Endodermal cell (in vitro differentiated cells): ENCODE measurements at regions not wholly inside any gene's neighbourhood (a gene's known extent, or its start where the extent isn't known, plus 50 kb on each side); places are given as distances from the start of the nearest gene placed in this dataset.

Experiments used
- DNase-seq: peaks from one replicate; pipeline ENCODE4 v3.0.0-alpha.2; 2017
- H3K27ac ChIP-seq: 2 replicates; pipeline ENCODE4 v1.5.1; 2013; ENCODE audit warnings: mild to moderate bottlenecking, low read depth, low read length, moderate library complexity
- H3K27me3 ChIP-seq: 2 replicates; pipeline ENCODE4 v1.6.1; 2013; ENCODE audit warnings: mild to moderate bottlenecking, low read length, moderate library complexity; ENCODE audit not compliant: insufficient read depth, control insufficient read depth, poor library complexity, severe bottlenecking
- H3K36me3 ChIP-seq: 2 replicates; pipeline ENCODE4 v1.7.0; 2013; ENCODE audit warnings: mild to moderate bottlenecking, low read length, moderate library complexity; ENCODE audit not compliant: control insufficient read depth, insufficient read depth
- H3K4me1 ChIP-seq: one replicate; pipeline ENCODE4 v1.7.0; 2013; ENCODE audit warnings: low read length; ENCODE audit not compliant: control insufficient read depth, insufficient read depth
- H3K4me3 ChIP-seq: 2 replicates; pipeline ENCODE4 v1.5.1; 2013; ENCODE audit warnings: mild to moderate bottlenecking, low read length, moderate library complexity
- H3K9ac ChIP-seq: 2 replicates; pipeline ENCODE4 v1.6.1; 2013; ENCODE audit warnings: mild to moderate bottlenecking, low read length, moderate library complexity; ENCODE audit not compliant: poor library complexity, severe bottlenecking; ENCODE audit errors: extremely low read depth
- H3K9me3 ChIP-seq: 2 replicates; pipeline ENCODE4 v1.6.1; 2013; ENCODE audit warnings: mild to moderate bottlenecking, low read length, moderate library complexity; ENCODE audit not compliant: control insufficient read depth
- H3K27ac Mint-ChIP-seq: 2 replicates; pipeline ENCODE4 v1.8.0; 2020; ENCODE audit warnings: mixed read lengths
- H3K27me3 Mint-ChIP-seq: 2 replicates; pipeline ENCODE4 v1.8.0; 2021; ENCODE audit warnings: mild to moderate bottlenecking, mixed read lengths; ENCODE audit not compliant: insufficient read depth
- H3K36me3 Mint-ChIP-seq: 2 replicates; pipeline ENCODE4 v1.8.0; 2020; ENCODE audit warnings: low read depth, mixed read lengths
- H3K4me1 Mint-ChIP-seq: 2 replicates; pipeline ENCODE4 v1.8.0; 2020; ENCODE audit warnings: mixed read lengths
- H3K4me3 Mint-ChIP-seq: 2 replicates; pipeline ENCODE4 v1.8.0; 2020; ENCODE audit warnings: mild to moderate bottlenecking, moderate library complexity, mixed read lengths
- H3K9me3 Mint-ChIP-seq: 2 replicates; pipeline ENCODE4 v1.8.0; 2020; ENCODE audit warnings: mild to moderate bottlenecking, mixed read lengths
- WGBS, 2 experiments: methylation state at CpG; one replicate each; pipeline versions ENCODE4 v1.1.5 to v1.1.7; 2013; ENCODE audit warnings: missing lambda C conversion rate in 2 of 2, mixed read lengths in 1 of 2; ENCODE audit not compliant: insufficient coverage in 1 of 2, insufficient read length in 1 of 2; 5-methylcytosine and 5-hydroxymethylcytosine counted together
- TF ChIP-seq, protein P1 (sequence below): fragments of 200-600 bp; sonication (generic); conservative IDR thresholded peaks from 2 replicates; pipeline ENCODE4 v1.5.0; 2021; ENCODE audit warnings: antibody characterized with exemption, mild to moderate bottlenecking

DNA sequence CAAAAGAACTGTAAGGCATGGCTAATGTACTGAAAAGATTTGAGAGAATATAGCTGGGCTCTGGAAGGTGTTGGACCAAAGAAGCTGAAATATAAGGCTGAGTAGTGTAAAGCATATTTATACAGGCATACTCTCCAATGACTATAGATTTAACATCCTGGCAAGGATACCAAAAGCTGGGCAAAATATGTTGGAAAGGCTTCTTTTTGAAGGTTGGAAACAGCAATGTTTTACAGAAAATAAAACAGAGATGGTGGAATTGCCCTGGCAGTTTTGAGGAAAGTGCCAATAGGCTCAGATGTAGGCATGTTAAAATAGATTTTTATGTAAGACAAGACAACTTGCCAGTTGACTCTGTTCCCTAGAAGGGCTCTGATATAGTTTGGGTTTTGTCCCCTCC lies 184.1 kb upstream of the SHISA6 start:
- Mint-ChIP-seq H3K27me3 (peaks cover 3% of the 10 kb centered on the region), H3K27ac (no peak overlapping the region), H3K4me3 (no peak overlapping the region), H3K36me3 (no peaks in the 10 kb centered on the region), H3K4me1 (no peaks in the 10 kb centered on the region), H3K9me3 (peaks cover 11% of the 10 kb centered on the region)
- no peaks in the 10 kb centered on the region for H3K27me3 ChIP-seq
- H3K27ac ChIP-seq, result no peak overlapping the region
- TF ChIP-seq, protein P1, sequence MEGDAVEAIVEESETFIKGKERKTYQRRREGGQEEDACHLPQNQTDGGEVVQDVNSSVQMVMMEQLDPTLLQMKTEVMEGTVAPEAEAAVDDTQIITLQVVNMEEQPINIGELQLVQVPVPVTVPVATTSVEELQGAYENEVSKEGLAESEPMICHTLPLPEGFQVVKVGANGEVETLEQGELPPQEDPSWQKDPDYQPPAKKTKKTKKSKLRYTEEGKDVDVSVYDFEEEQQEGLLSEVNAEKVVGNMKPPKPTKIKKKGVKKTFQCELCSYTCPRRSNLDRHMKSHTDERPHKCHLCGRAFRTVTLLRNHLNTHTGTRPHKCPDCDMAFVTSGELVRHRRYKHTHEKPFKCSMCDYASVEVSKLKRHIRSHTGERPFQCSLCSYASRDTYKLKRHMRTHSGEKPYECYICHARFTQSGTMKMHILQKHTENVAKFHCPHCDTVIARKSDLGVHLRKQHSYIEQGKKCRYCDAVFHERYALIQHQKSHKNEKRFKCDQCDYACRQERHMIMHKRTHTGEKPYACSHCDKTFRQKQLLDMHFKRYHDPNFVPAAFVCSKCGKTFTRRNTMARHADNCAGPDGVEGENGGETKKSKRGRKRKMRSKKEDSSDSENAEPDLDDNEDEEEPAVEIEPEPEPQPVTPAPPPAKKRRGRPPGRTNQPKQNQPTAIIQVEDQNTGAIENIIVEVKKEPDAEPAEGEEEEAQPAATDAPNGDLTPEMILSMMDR, result no peak
- no peaks in the 10 kb centered on the region for H3K36me3 ChIP-seq
- H3K9ac ChIP-seq, result no peak overlapping the region
- no peak overlapping the region for H3K4me3 ChIP-seq
- no peaks in the 10 kb centered on the region for H3K4me1 ChIP-seq
- no peak for DNase-seq
- H3K9me3 ChIP-seq, result peaks cover 12% of the 10 kb centered on the region

DNA sequence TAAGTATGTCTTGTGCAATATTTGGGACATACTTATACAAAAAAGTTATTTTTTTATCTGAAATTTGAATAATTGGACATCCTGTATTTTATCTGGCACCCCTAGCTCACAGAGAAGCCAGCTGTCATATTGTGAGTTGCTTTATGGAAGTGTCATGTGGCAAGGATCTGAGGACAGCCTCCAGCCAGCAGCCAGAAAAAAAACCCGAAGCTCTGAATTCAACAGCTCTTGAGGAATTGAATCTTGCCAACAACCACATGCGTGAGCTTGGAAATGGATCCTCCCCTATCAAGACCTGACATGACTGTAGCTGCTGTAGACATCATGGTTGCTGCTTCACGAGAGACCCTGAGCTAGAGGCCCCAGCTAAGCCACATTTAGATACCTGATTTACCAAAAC lies 187.2 kb upstream of the SHISA6 start:
- TF ChIP-seq, protein P1, result no peak
- H3K9me3 Mint-ChIP-seq, result no peaks in the 10 kb centered on the region

DNA sequence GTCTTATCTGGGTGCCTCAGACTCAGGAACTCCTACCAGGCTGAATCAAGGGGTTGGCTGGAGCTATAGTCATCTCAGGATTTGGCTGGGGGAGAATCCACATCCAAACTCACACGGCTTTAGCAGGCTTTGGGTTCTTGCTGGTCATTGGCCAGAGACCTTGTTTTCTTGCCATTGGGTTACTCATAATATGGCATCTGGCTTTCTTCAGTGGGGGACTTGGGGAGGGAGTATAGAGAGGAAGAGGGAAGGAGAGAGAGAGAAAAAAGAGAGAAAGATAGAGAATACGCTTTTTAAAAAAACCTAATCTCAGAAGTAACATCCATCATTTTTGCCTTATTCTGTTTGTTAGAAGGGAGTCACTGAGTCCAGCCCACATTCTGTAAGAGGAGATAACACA lies 191.5 kb upstream of the SHISA6 start:
- Histone ChIP-seq H3K9me3 (no peaks in the 10 kb centered on the region), H3K4me3 (no peak overlapping the region), H3K36me3 (no peaks in the 10 kb centered on the region), H3K27me3 (no peaks in the 10 kb centered on the region), H3K27ac (no peak overlapping the region), H3K4me1 (no peaks in the 10 kb centered on the region), H3K9ac (no peak overlapping the region)
- 80% methylated on average over 1 of the region's 2 CpGs; no CpG with 5 or more reads in 1 of the 2 experiments for WGBS, 2 experiments
- H3K36me3 Mint-ChIP-seq, result no peaks in the 10 kb centered on the region
- no peaks in the 10 kb centered on the region for H3K4me1 Mint-ChIP-seq
- no peaks in the 10 kb centered on the region for H3K9me3 Mint-ChIP-seq
- H3K27ac Mint-ChIP-seq, result no peak overlapping the region
- H3K27me3 Mint-ChIP-seq, result no peaks in the 10 kb centered on the region
- DNase-seq, result no peak
- no peak overlapping the region for H3K4me3 Mint-ChIP-seq
- TF ChIP-seq, protein P1, result no peak

More for the DNA sequence above, 187.2 kb upstream of the SHISA6 start:
- H3K9ac ChIP-seq, result no peak overlapping the region
- Mint-ChIP-seq H3K27me3 (no peaks in the 10 kb centered on the region), H3K4me1 (no peaks in the 10 kb centered on the region), H3K27ac (no peak overlapping the region), H3K36me3 (no peaks in the 10 kb centered on the region), H3K4me3 (no peak overlapping the region)
- H3K4me1 ChIP-seq, result no peaks in the 10 kb centered on the region
- H3K27ac ChIP-seq, result no peak overlapping the region
- no peak overlapping the region for H3K4me3 ChIP-seq
- no peak for DNase-seq
- WGBS, 2 experiments, result 86 to 95% methylated on average over 1 to 3 of the region's 3 CpGs
- H3K27me3 ChIP-seq, result no peaks in the 10 kb centered on the region
- no peaks in the 10 kb centered on the region for H3K36me3 ChIP-seq
- no peaks in the 10 kb centered on the region for H3K9me3 ChIP-seq
